NOMO-1 treated with dmso at 0.1 percent for 144 hours (cell line): ENCODE measurements at regions not wholly inside any gene's neighbourhood (a gene's known extent, or its start where the extent isn't known, plus 50 kb on each side); places are given as distances from the start of the nearest gene placed in this dataset.

Experiments
- DNase-seq: peaks from one replicate; lab custom pipeline; 2025; ENCODE audit not compliant: unreplicated experiment; lab: John Stamatoyannopoulos, UW

GRCh38 chr6:26305641-26305969 lies 59.4 kb upstream of the BTN3A2 start:
- DNase-seq, result no peak

GRCh38 chr6:26306232-26306631 lies 58.8 kb upstream of the BTN3A2 start:
- DNase-seq, result no peak

GRCh38 chr6:26307850-26308249 lies 57.1 kb upstream of the BTN3A2 start:
- no peak for DNase-seq

GRCh38 chr6:26309731-26310142 lies 55.3 kb upstream of the BTN3A2 start:
- peak; percentile 8 for DNase-seq

GRCh38 chr6:26311012-26311384 lies 54.0 kb upstream of the BTN3A2 start:
- no peak for DNase-seq

- DNase-seq, result peak; percentile 24
Measured at GRCh38 chr6:26311385-26312095, 53.5 kb upstream of the BTN3A2 start.

GRCh38 chr6:26312096-26312463 lies 52.9 kb upstream of the BTN3A2 start:
- DNase-seq, result no peak

GRCh38 chr6:26312501-26313397 lies 52.2 kb upstream of the BTN3A2 start:
- DNase-seq, result peak; percentile 53
